ENCODE measurements at regions not wholly inside any gene's neighbourhood (a gene's known extent, or its start where the extent isn't known, plus 50 kb on each side); places are given as distances from the start of the nearest gene placed in this dataset.
"Not testable (repeated sequence)": the region's sequence is repeated elsewhere in the genome, so short reads cannot be mapped to it uniquely, and the experiment has no call there.

- not testable (repeated sequence) for TF ChIP-seq POLR2A, CTCF, POLR2AphosphoS5 (IDR thresholded peaks at IDR 0.05)
These were observed 129.9 kb upstream of the MYO10 start for GRCh38 chr5:17066026-17066425.

Data from prostate gland (tissue), 2 donors.